Gastrocnemius medialis (tissue), 4 donors: ENCODE measurements at regions not wholly inside any gene's neighbourhood (a gene's known extent, or its start where the extent isn't known, plus 50 kb on each side); places are given as distances from the start of the nearest gene placed in this dataset.
"Not testable (repeated sequence)": the region's sequence is repeated elsewhere in the genome, so short reads cannot be mapped to it uniquely, and the experiment has no call there.

Experiments
- ATAC-seq, 2 donors: fragments of 150-250 bp; one replicate each; pipeline ENCODE4 v1.9.1; 2016
- DNase-seq, 2 donors: peaks; one replicate each; pipeline ENCODE4 v3.0.0-alpha.2; 2019
- H3K27ac ChIP-seq, 4 donors: fragments of 200-600 bp; sonication (generic); 1 replicate in 1 of 4; 2 replicates in 3 of 4; pipeline ENCODE4 v1.5.1; 2016 to 2018; ENCODE audit warnings: mild to moderate bottlenecking in 2 of 4, moderate library complexity in 1 of 4
- H3K27me3 ChIP-seq, 3 donors: fragments of 200-600 bp; sonication (generic) in 2 of 3; 1 replicate in 1 of 3; 2 replicates in 2 of 3; pipeline versions ENCODE4 v1.5.1 to v1.6.0; 2016 to 2019; ENCODE audit warnings: mild to moderate bottlenecking in 1 of 3, moderate library complexity in 1 of 3
- H3K36me3 ChIP-seq, 2 donors: fragments of 200-600 bp; sonication (generic) in 1 of 2; one replicate each; pipeline ENCODE4 v1.5.1; 2017 to 2018
- H3K4me1 ChIP-seq, 2 donors: fragments of 200-600 bp; sonication (generic) in 1 of 2; one replicate each; pipeline ENCODE4 v1.5.1; 2016 to 2017; ENCODE audit warnings: mild to moderate bottlenecking in 2 of 2
- H3K4me3 ChIP-seq, 4 donors: fragments of 200-600 bp; sonication (generic) in 3 of 4; 1 replicate in 1 of 4; 2 replicates in 3 of 4; pipeline ENCODE4 v1.5.1; 2016 to 2019; ENCODE audit warnings: mild to moderate bottlenecking in 2 of 4
- H3K9me3 ChIP-seq, 3 donors: fragments of 200-600 bp; sonication (generic) in 2 of 3; 1 replicate in 1 of 3; 2 replicates in 2 of 3; pipeline ENCODE4 v1.5.1; 2016 to 2019
- POLR2A ChIP-seq, 2 donors: fragments of 450-650 bp; IDR thresholded peaks; one replicate each; pipeline ENCODE4 v1.6.1; 2017; ENCODE audit warnings: antibody characterized with exemption in 2 of 2, mild to moderate bottlenecking in 2 of 2, moderate library complexity in 2 of 2
- in situ Hi-C, 4 donors: fragments of 200-750 bp; cut with MboI; loops; one replicate each; pipeline versions ENCODE4 v1.15.0 to v1.8.0; 2017; ENCODE audit warnings: low sequenced_read_pairs in 4 of 4
- intact Hi-C: fragments of 100-400 bp; cut with DNase I; formaldehyde crosslinking; loops from one replicate; pipeline ENCODE4 v1.15.1; 2023; ENCODE audit warnings: low total_unique reads
- TF ChIP-seq, protein P1 (sequence below), 5 experiments: fragments of 450-650 bp in 3 of 5; fragments of 200-600 bp in 2 of 5; sonication (generic) in 2 of 5; IDR thresholded peaks in 4 of 5; conservative IDR thresholded peaks in 1 of 5; 1 replicate in 4 of 5; 2 replicates in 1 of 5; pipeline ENCODE4 v1.5.1; 2016 to 2019; ENCODE audit warnings: antibody characterized with exemption in 5 of 5, mild to moderate bottlenecking in 3 of 5, moderate library complexity in 3 of 5

DNA sequence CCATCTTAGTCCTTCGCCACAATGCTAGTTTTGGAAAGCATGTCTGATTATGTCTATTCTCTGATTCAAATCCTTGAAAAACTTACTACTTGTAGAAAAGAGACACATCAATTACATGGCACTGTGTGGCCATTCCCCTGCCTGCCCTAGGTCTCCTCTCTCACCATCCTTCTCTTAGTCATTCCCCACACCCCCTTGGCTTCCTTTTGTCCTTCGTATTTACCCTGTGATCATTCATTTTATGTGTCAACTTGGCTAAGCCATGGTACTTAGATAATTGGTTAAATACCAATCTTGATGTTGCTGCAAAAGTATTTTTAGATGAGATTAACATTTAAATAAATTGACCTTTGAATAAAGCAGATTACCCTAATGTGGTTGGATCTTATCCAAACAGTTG lies 122.9 kb upstream of the CDH11 start:
- DNase-seq (no peak), ATAC-seq (no peak)
- H3K36me3 ChIP-seq, result no peaks in the 10 kb centered on the region
- in situ Hi-C loops (no loop called here), intact Hi-C loops (no loop called here)
- H3K4me1 ChIP-seq, result no peaks in the 10 kb centered on the region
- H3K27ac ChIP-seq, result no peak overlapping the region
- TF ChIP-seq, protein P1, sequence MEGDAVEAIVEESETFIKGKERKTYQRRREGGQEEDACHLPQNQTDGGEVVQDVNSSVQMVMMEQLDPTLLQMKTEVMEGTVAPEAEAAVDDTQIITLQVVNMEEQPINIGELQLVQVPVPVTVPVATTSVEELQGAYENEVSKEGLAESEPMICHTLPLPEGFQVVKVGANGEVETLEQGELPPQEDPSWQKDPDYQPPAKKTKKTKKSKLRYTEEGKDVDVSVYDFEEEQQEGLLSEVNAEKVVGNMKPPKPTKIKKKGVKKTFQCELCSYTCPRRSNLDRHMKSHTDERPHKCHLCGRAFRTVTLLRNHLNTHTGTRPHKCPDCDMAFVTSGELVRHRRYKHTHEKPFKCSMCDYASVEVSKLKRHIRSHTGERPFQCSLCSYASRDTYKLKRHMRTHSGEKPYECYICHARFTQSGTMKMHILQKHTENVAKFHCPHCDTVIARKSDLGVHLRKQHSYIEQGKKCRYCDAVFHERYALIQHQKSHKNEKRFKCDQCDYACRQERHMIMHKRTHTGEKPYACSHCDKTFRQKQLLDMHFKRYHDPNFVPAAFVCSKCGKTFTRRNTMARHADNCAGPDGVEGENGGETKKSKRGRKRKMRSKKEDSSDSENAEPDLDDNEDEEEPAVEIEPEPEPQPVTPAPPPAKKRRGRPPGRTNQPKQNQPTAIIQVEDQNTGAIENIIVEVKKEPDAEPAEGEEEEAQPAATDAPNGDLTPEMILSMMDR (IDR thresholded peaks at IDR 0.05 in 4 of 5, conservative IDR thresholded peaks at IDR 0.05 in 1 of 5), result no peak
- TF ChIP-seq POLR2A (IDR thresholded peaks at IDR 0.05), result no peak
- no peak overlapping the region for H3K4me3 ChIP-seq
- no peaks in the 10 kb centered on the region for H3K27me3 ChIP-seq
- H3K9me3 ChIP-seq, result no peaks in the 10 kb centered on the region

DNA sequence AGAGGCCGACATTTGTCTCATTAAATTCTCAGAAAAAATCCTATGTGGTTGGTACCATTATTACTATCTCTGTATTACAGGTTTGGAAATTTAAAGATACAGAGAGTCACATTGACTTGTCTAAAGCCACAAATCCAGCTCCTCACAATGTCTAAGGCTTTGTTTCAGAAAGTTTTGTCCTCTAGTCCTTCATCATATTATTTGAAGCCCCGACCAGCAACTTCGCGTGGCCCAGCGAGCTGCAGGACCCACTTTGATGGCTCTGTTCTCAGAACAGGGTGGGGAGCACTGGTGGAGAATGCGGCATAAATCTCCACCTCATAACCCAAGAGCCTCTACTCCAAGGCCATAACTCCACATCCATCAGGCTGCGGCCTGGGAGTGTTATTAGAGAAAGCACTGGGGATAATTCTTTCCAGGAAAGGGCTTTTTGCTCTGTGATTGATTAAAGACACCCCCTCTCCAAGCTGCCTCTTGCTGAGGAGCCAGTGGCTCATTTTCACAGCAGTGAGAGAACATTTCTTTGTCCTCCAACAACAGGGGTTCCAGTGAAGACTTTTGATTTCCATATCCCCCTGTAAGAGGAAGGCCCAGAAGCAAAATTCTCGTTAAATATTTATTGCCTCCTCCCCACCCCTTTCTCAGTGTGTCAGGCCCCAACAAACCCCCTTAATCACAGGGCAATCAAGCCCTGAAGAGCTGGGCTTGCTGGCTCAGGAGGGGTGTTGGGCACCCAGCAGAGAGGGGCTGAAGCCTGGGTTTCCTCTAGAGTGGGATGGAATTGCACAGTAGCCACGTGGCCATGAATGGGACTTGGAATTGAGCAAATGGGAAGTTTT lies 113.7 kb upstream of the CDH11 start:
- H3K27ac ChIP-seq, result no peak overlapping the region
- H3K27me3 ChIP-seq, result no peaks in the 10 kb centered on the region
- in situ Hi-C loops, result no loop called here
- DNase-seq (no peak), ATAC-seq (no peak)
- TF ChIP-seq, protein P1 (IDR thresholded peaks at IDR 0.05 in 4 of 5, conservative IDR thresholded peaks at IDR 0.05 in 1 of 5), result no peak
- TF ChIP-seq POLR2A (IDR thresholded peaks at IDR 0.05), result no peak
- H3K36me3 ChIP-seq, result no peaks in the 10 kb centered on the region
- no peak overlapping the region for H3K4me3 ChIP-seq
- intact Hi-C loops, result no loop called here
- H3K4me1 ChIP-seq, result no peaks in the 10 kb centered on the region
- no peaks in the 10 kb centered on the region for H3K9me3 ChIP-seq

DNA sequence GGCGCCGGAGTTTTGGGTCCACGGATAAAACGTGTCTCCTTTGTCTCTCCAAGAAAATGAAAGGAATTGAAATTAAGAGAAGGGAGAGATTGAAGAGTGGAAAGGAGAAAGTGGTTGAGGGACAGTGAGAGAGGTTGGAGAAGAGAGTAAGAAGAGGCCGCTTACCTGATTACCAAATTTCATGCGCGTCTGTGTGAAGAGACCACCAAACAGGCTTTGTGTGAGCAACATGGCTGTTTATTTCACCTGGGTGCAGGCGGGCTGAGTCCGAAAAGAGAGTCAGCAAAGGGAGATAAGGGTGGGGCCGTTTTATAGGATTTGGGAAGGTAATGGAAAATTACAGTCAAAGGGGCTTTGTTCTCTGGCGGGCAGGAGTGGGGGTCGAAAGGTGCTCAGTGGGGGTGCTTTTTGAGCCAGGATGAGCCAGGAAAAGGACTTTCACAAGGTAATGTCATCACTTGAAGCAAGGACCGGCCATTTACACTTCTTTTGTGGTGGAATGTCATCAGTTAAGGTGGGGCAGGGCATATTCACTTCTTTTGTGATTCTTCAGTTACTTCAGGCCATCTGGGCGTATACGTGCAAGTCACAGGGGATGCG lies 113.0 kb upstream of the CDH11 start:
- intact Hi-C loops, H3K27me3 ChIP-seq, H3K4me1 ChIP-seq, DNase-seq, H3K27ac ChIP-seq, H3K36me3 ChIP-seq, H3K4me3 ChIP-seq, H3K9me3 ChIP-seq, ATAC-seq, in situ Hi-C loops: not testable (repeated sequence)

DNA sequence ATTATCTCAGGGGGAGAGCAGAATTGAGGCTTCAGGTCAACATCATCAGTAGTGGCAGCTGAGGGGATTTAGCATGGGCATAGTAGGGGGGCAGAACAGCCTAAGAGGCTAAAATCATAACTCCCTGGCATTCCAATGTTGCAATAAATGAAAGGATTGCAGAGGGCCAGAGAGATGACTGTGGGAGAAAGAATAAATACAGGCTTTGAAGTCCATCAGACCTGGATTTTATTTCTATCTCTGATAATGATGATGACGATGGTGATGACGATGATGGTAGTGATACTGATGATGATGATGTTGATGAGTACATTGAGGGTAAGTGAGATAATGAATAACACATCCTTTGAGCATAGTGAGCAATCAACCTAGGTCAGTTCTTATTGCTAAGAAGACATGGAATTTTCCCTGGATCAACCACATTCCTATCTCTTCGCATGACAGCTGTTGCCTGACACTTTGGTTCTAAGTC lies 107.4 kb upstream of the CDH11 start:
- in situ Hi-C loops (no loop called here), intact Hi-C loops (no loop called here)
- TF ChIP-seq POLR2A (IDR thresholded peaks at IDR 0.05), result no peak
- TF ChIP-seq, protein P1 (IDR thresholded peaks at IDR 0.05 in 4 of 5, conservative IDR thresholded peaks at IDR 0.05 in 1 of 5), result no peak
- no peak overlapping the region for H3K27ac ChIP-seq
- DNase-seq (no peak), ATAC-seq (no peak)
- H3K36me3 ChIP-seq, result no peaks in the 10 kb centered on the region
- H3K9me3 ChIP-seq, result no peaks in the 10 kb centered on the region
- no peaks in the 10 kb centered on the region for H3K27me3 ChIP-seq
- no peak overlapping the region for H3K4me3 ChIP-seq
- H3K4me1 ChIP-seq, result no peaks in the 10 kb centered on the region

DNA sequence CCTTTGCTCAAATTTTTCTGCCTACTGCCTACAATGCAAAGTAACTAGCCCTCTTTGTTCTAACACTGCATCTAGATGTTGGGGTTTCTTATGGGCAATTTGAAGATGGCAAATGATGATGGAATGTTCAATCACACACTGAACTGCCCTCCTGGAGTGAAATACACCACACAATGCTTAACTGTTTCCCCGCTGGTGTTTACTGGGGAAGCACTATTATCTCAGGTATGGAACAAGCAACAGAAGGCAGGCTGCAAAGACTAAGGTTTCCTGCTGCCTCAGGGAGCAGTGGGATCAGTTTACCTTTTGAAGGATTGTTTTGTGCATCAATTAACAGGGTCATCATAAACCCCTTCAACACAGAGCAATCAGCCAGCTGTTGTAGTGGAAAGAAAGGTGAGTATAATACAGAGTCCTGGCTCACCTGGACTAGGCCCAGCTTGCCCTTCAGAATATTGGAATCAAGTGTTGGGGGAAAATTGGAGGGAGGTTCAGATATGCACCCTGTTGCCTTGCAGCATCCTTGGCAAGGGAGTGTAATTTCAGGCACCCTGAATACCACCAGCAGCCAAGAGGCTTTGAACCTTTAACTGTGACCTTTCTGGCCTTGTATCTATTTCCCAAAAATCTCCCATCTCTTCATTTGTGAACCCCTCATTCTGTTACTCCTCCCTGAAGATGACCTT lies 105.4 kb upstream of the CDH11 start:
- DNase-seq, result no peak
- Histone ChIP-seq H3K27me3 (no peaks in the 10 kb centered on the region), H3K9me3 (no peaks in the 10 kb centered on the region), H3K36me3 (no peaks in the 10 kb centered on the region), H3K4me3 (no peak overlapping the region), H3K27ac (no peak overlapping the region), H3K4me1 (no peaks in the 10 kb centered on the region)
- ATAC-seq, result no peak
- TF ChIP-seq, protein P1 (IDR thresholded peaks at IDR 0.05 in 4 of 5, conservative IDR thresholded peaks at IDR 0.05 in 1 of 5), result no peak
- TF ChIP-seq POLR2A (IDR thresholded peaks at IDR 0.05), result no peak
- intact Hi-C loops (no loop called here), in situ Hi-C loops (no loop called here)
